ENCODE measurements at regions not wholly inside any gene's neighbourhood (a gene's known extent, or its start where the extent isn't known, plus 50 kb on each side); places are given as distances from the start of the nearest gene placed in this dataset.
"Not testable (repeated sequence)": the region's sequence is repeated elsewhere in the genome, so short reads cannot be mapped to it uniquely, and the experiment has no call there.

DNA sequence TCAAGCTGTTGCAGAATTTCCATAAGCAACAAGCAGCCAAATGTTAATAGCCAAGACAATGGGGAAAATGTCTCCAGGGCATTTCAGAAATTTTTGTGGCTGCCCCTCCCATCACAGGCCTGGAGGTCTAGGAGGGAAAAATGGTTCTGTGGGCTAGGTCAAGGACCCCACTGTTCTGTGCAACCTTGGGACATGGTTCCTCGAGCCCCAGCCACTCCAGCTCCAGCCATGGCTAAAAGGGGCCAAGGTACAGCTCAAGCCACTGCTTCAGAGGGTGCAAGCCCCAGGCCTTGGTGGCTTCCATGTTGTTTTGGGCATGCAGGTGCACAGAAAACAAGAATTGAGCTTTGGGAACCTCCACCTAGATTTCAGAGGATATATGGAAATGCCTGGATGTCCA is 122.1 kb upstream of the OTOS start:
- TF ChIP-seq, protein P1, sequence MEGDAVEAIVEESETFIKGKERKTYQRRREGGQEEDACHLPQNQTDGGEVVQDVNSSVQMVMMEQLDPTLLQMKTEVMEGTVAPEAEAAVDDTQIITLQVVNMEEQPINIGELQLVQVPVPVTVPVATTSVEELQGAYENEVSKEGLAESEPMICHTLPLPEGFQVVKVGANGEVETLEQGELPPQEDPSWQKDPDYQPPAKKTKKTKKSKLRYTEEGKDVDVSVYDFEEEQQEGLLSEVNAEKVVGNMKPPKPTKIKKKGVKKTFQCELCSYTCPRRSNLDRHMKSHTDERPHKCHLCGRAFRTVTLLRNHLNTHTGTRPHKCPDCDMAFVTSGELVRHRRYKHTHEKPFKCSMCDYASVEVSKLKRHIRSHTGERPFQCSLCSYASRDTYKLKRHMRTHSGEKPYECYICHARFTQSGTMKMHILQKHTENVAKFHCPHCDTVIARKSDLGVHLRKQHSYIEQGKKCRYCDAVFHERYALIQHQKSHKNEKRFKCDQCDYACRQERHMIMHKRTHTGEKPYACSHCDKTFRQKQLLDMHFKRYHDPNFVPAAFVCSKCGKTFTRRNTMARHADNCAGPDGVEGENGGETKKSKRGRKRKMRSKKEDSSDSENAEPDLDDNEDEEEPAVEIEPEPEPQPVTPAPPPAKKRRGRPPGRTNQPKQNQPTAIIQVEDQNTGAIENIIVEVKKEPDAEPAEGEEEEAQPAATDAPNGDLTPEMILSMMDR (IDR thresholded peaks at IDR 0.05) = not testable (repeated sequence)
- not testable (repeated sequence) for TF ChIP-seq POLR2AphosphoS5, EP300, POLR2A (IDR thresholded peaks at IDR 0.05)

Data from suprapubic skin (tissue), 4 donors.